GM23338 (cell line): ENCODE measurements at regions not wholly inside any gene's neighbourhood (a gene's known extent, or its start where the extent isn't known, plus 50 kb on each side); places are given as distances from the start of the nearest gene placed in this dataset.

Experiments
- ATAC-seq: fragments of 200-7000 bp; cut with Tn5 transposase; 3 replicates; pipeline ENCODE4 v1.9.1; 2020
- DNase-seq: peaks from one replicate; pipeline ENCODE4 v3.0.0-alpha.2; 2015; ENCODE audit warnings: low spot score
- H2AFZ ChIP-seq: fragments of 200-600 bp; sonication (generic); 2 replicates; pipeline ENCODE4 v1.8.0; 2016; ENCODE audit warnings: antibody characterized with exemption, mild to moderate bottlenecking, moderate library complexity
- H3F3A ChIP-seq: fragments of 200-600 bp; sonication (generic); replicated peaks from 2 replicates; pipeline ENCODE4 v1.8.0; 2017; ENCODE audit warnings: antibody characterized with exemption, mixed run types, low read depth
- H3K27ac ChIP-seq: fragments of 200-600 bp; sonication (generic); 2 replicates; pipeline ENCODE4 v1.6.1; 2016; ENCODE audit warnings: low read depth
- H3K27me3 ChIP-seq: fragments of 200-600 bp; sonication (generic); 2 replicates; pipeline ENCODE4 v1.8.0; 2016; ENCODE audit warnings: mild to moderate bottlenecking, mixed run types, moderate library complexity; ENCODE audit not compliant: insufficient read depth
- H3K36me3 ChIP-seq: fragments of 200-600 bp; sonication (generic); 2 replicates; pipeline ENCODE4 v1.8.0; 2016; ENCODE audit warnings: mild to moderate bottlenecking; ENCODE audit not compliant: insufficient read depth
- H3K4me1 ChIP-seq: fragments of 200-600 bp; sonication (generic); 2 replicates; pipeline ENCODE4 v1.8.0; 2016; ENCODE audit warnings: mild to moderate bottlenecking, moderate library complexity; ENCODE audit not compliant: insufficient read depth
- H3K4me2 ChIP-seq: fragments of 200-600 bp; sonication (generic); 2 replicates; pipeline ENCODE4 v1.7.1; 2017; ENCODE audit warnings: mixed run types
- H3K4me3 ChIP-seq: fragments of 200-600 bp; sonication (generic); 2 replicates; pipeline ENCODE4 v1.6.1; 2016; ENCODE audit warnings: mixed run types
- H3K79me2 ChIP-seq: fragments of 200-600 bp; sonication (generic); replicated peaks from 2 replicates; pipeline ENCODE4 v1.8.0; 2017; ENCODE audit warnings: mild to moderate bottlenecking; ENCODE audit not compliant: insufficient read depth
- H3K9me2 ChIP-seq: fragments of 200-600 bp; sonication (generic); 2 replicates; pipeline ENCODE4 v1.8.0; 2017; ENCODE audit not compliant: insufficient read depth
- H4K20me1 ChIP-seq: fragments of 200-600 bp; sonication (generic); replicated peaks from 2 replicates; pipeline ENCODE4 v1.8.0; 2017; ENCODE audit warnings: mild to moderate bottlenecking; ENCODE audit not compliant: insufficient read depth
- H3K27ac Mint-ChIP-seq: 2 replicates; pipeline ENCODE4 v1.8.0; 2020; ENCODE audit warnings: inconsistent platforms, mild to moderate bottlenecking, moderate library complexity, mixed read lengths
- H3K27me3 Mint-ChIP-seq: 3 replicates; pipeline ENCODE4 v1.8.0; 2022; ENCODE audit warnings: low read depth, mild to moderate bottlenecking, moderate library complexity, mixed read lengths, inconsistent platforms; ENCODE audit not compliant: insufficient read depth, poor library complexity
- H3K36me3 Mint-ChIP-seq: 3 replicates; pipeline ENCODE4 v1.8.0; 2021; ENCODE audit warnings: low read depth, mild to moderate bottlenecking, inconsistent platforms, moderate library complexity, mixed read lengths
- H3K4me1 Mint-ChIP-seq: 3 replicates; pipeline ENCODE4 v1.8.0; 2020; ENCODE audit warnings: mild to moderate bottlenecking, inconsistent platforms, mixed read lengths
- H3K4me3 Mint-ChIP-seq: 3 replicates; pipeline ENCODE4 v1.8.0; 2021; ENCODE audit warnings: moderate library complexity, mild to moderate bottlenecking, inconsistent platforms, mixed read lengths
- H3K9me3 Mint-ChIP-seq: 3 replicates; pipeline ENCODE4 v1.8.0; 2020; ENCODE audit warnings: moderate library complexity, mild to moderate bottlenecking, inconsistent platforms, mixed read lengths
- EZH2 ChIP-seq: fragments of 200-600 bp; sonication (generic); IDR thresholded peaks from one replicate; pipeline ENCODE4 v1.8.0; 2017; ENCODE audit warnings: antibody characterized with exemption, mild to moderate bottlenecking, low read depth; ENCODE audit not compliant: unreplicated experiment
- ZNF114 ChIP-seq: fragments of 250-450 bp; sonication (Bioruptor Pico); IDR thresholded peaks from 2 replicates; pipeline ENCODE4 v1.5.0; 2020; ENCODE audit warnings: mild to moderate bottlenecking, moderate library complexity
- ZNF331 ChIP-seq: fragments of 250-450 bp; sonication (Bioruptor Pico); IDR thresholded peaks from 2 replicates; pipeline ENCODE4 v1.5.0; 2020; ENCODE audit warnings: low read depth, mild to moderate bottlenecking, moderate library complexity
- TF ChIP-seq, protein P1 (sequence below): IDR thresholded peaks from one replicate; pipeline ENCODE4 v1.6.1; 2018; ENCODE audit warnings: antibody characterized with exemption; ENCODE audit not compliant: unreplicated experiment
- TF ChIP-seq, protein P2 (sequence below): fragments of 250-450 bp; sonication (Bioruptor Pico); IDR thresholded peaks from 2 replicates; pipeline ENCODE4 v1.5.0; 2020; ENCODE audit warnings: mild to moderate bottlenecking, moderate library complexity

DNA sequence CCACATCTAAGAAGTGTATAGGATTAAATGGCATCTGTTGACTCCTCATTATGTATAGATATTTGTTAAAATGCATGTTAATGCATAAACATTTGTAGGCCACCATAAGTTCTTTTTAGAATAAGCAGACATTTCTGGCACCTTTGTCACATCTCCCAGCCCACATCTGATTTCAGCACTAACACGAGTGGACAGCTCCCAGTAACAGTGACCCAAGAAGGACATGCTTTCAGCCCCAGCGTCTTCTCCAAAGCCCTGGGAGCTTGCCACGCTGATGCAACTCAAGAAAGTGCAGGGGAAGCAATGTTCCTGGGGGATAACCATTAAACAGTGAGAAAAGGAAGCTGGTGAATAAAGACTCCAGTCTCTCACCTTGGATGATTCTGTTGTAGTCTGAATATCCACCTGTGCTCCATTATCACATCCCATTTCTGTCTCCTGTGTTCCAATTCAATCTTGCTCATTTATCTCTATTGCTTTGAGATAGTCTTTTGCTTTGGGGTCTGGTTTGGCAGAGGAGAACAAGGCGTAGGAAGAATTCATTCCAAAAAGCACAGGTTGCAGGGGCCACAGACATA lies 182.6 kb upstream of the THSD7B start:
- ATAC-seq: no peak
- no peak overlapping the region for H3K4me3 ChIP-seq
- Mint-ChIP-seq H3K27me3 (no peaks in the 10 kb centered on the region), H3K4me3 (no peak overlapping the region), H3K27ac (no peak overlapping the region), H3K9me3 (peaks cover 1% of the 10 kb centered on the region; the same call in 2 of the 3 replicates), H3K36me3 (no peaks in the 10 kb centered on the region), H3K4me1 (no peaks in the 10 kb centered on the region)
- no peaks in the 10 kb centered on the region for H4K20me1 ChIP-seq
- no peak overlapping the region for H3K4me2 ChIP-seq
- DNase-seq: peak; percentile 65
- no peak overlapping the region for H3K27ac ChIP-seq
- H2AFZ ChIP-seq: no peak overlapping the region
- H3K9me2 ChIP-seq: no peaks in the 10 kb centered on the region
- H3K36me3 ChIP-seq: no peaks in the 10 kb centered on the region
- H3K79me2 ChIP-seq: no peaks in the 10 kb centered on the region
- H3F3A ChIP-seq: no peaks in the 10 kb centered on the region
- H3K27me3 ChIP-seq: no peaks in the 10 kb centered on the region
- TF ChIP-seq, protein P1, sequence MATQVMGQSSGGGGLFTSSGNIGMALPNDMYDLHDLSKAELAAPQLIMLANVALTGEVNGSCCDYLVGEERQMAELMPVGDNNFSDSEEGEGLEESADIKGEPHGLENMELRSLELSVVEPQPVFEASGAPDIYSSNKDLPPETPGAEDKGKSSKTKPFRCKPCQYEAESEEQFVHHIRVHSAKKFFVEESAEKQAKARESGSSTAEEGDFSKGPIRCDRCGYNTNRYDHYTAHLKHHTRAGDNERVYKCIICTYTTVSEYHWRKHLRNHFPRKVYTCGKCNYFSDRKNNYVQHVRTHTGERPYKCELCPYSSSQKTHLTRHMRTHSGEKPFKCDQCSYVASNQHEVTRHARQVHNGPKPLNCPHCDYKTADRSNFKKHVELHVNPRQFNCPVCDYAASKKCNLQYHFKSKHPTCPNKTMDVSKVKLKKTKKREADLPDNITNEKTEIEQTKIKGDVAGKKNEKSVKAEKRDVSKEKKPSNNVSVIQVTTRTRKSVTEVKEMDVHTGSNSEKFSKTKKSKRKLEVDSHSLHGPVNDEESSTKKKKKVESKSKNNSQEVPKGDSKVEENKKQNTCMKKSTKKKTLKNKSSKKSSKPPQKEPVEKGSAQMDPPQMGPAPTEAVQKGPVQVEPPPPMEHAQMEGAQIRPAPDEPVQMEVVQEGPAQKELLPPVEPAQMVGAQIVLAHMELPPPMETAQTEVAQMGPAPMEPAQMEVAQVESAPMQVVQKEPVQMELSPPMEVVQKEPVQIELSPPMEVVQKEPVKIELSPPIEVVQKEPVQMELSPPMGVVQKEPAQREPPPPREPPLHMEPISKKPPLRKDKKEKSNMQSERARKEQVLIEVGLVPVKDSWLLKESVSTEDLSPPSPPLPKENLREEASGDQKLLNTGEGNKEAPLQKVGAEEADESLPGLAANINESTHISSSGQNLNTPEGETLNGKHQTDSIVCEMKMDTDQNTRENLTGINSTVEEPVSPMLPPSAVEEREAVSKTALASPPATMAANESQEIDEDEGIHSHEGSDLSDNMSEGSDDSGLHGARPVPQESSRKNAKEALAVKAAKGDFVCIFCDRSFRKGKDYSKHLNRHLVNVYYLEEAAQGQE: peak; percentile 90
- peak; percentile 35; the same call in 1 of the 2 replicates for TF ChIP-seq ZNF331 (CRISPR knock-in tag)
- TF ChIP-seq EZH2: no peak
- peak; percentile 68; the same call in 1 of the 2 replicates for TF ChIP-seq ZNF114 (CRISPR knock-in tag)
- TF ChIP-seq, protein P2, sequence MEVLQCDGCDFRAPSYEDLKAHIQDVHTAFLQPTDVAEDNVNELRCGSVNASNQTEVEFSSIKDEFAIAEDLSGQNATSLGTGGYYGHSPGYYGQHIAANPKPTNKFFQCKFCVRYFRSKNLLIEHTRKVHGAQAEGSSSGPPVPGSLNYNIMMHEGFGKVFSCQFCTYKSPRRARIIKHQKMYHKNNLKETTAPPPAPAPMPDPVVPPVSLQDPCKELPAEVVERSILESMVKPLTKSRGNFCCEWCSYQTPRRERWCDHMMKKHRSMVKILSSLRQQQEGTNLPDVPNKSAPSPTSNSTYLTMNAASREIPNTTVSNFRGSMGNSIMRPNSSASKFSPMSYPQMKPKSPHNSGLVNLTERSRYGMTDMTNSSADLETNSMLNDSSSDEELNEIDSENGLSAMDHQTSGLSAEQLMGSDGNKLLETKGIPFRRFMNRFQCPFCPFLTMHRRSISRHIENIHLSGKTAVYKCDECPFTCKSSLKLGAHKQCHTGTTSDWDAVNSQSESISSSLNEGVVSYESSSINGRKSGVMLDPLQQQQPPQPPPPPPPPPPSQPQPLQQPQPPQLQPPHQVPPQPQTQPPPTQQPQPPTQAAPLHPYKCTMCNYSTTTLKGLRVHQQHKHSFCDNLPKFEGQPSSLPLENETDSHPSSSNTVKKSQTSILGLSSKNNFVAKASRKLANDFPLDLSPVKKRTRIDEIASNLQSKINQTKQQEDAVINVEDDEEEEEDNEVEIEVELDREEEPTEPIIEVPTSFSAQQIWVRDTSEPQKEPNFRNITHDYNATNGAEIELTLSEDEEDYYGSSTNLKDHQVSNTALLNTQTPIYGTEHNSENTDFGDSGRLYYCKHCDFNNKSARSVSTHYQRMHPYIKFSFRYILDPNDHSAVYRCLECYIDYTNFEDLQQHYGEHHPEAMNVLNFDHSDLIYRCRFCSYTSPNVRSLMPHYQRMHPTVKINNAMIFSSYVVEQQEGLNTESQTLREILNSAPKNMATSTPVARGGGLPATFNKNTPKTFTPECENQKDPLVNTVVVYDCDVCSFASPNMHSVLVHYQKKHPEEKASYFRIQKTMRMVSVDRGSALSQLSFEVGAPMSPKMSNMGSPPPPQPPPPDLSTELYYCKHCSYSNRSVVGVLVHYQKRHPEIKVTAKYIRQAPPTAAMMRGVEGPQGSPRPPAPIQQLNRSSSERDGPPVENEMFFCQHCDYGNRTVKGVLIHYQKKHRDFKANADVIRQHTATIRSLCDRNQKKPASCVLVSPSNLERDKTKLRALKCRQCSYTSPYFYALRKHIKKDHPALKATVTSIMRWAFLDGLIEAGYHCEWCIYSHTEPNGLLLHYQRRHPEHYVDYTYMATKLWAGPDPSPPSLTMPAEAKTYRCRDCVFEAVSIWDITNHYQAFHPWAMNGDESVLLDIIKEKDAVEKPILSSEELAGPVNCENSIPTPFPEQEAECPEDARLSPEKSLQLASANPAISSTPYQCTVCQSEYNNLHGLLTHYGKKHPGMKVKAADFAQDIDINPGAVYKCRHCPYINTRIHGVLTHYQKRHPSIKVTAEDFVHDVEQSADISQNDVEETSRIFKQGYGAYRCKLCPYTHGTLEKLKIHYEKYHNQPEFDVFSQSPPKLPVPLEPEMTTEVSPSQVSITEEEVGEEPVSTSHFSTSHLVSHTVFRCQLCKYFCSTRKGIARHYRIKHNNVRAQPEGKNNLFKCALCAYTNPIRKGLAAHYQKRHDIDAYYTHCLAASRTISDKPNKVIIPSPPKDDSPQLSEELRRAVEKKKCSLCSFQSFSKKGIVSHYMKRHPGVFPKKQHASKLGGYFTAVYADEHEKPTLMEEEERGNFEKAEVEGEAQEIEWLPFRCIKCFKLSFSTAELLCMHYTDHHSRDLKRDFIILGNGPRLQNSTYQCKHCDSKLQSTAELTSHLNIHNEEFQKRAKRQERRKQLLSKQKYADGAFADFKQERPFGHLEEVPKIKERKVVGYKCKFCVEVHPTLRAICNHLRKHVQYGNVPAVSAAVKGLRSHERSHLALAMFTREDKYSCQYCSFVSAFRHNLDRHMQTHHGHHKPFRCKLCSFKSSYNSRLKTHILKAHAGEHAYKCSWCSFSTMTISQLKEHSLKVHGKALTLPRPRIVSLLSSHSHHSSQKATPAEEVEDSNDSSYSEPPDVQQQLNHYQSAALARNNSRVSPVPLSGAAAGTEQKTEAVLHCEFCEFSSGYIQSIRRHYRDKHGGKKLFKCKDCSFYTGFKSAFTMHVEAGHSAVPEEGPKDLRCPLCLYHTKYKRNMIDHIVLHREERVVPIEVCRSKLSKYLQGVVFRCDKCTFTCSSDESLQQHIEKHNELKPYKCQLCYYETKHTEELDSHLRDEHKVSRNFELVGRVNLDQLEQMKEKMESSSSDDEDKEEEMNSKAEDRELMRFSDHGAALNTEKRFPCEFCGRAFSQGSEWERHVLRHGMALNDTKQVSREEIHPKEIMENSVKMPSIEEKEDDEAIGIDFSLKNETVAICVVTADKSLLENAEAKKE (CRISPR knock-in tag): peak; percentile 98
- no peaks in the 10 kb centered on the region for H3K4me1 ChIP-seq
